Naive B cell (primary cell): ENCODE measurements at regions not wholly inside any gene's neighbourhood (a gene's known extent, or its start where the extent isn't known, plus 50 kb on each side); places are given as distances from the start of the nearest gene placed in this dataset.
"Not testable (repeated sequence)": the region's sequence is repeated elsewhere in the genome, so short reads cannot be mapped to it uniquely, and the experiment has no call there.

Experiments
- ATAC-seq, 2 donors: fragments of 150-1000 bp; cut with Tn5 transposase; 2 replicates each; pipeline ENCODE4 v1.10.0; 2021; ENCODE audit warnings: low read depth in 2 of 2, mild to moderate bottlenecking in 2 of 2, moderate library complexity in 2 of 2
- DNase-seq: peaks from one replicate; pipeline ENCODE4 v3.0.0; 2022
- H3K27ac Mint-ChIP-seq, 6 donors: one replicate each; pipeline ENCODE4 v1.8.0; 2020 to 2022; ENCODE audit warnings: mild to moderate bottlenecking in 6 of 6, mixed read lengths in 6 of 6, moderate library complexity in 5 of 6, inconsistent platforms in 2 of 6
- H3K27me3 Mint-ChIP-seq, 3 donors: one replicate each; pipeline ENCODE4 v1.8.0; 2021 to 2022; ENCODE audit warnings: mixed read lengths in 3 of 3, mild to moderate bottlenecking in 1 of 3
- H3K36me3 Mint-ChIP-seq, 2 donors: one replicate each; pipeline ENCODE4 v1.8.0; 2020 to 2022; ENCODE audit warnings: mixed read lengths in 2 of 2, inconsistent platforms in 1 of 2, mild to moderate bottlenecking in 1 of 2
- H3K4me1 Mint-ChIP-seq, 3 donors: one replicate each; pipeline ENCODE4 v1.8.0; 2020 to 2022; ENCODE audit warnings: mixed read lengths in 3 of 3, inconsistent platforms in 1 of 3, mild to moderate bottlenecking in 1 of 3, moderate library complexity in 1 of 3
- H3K4me3 Mint-ChIP-seq, 8 donors: one replicate each; pipeline ENCODE4 v1.8.0; 2020 to 2022; ENCODE audit warnings: mild to moderate bottlenecking in 8 of 8, mixed read lengths in 8 of 8, moderate library complexity in 8 of 8, inconsistent platforms in 2 of 8
- H3K9me3 Mint-ChIP-seq, 7 donors: one replicate each; pipeline ENCODE4 v1.8.0; 2020 to 2022; ENCODE audit warnings: mixed read lengths in 7 of 7, mild to moderate bottlenecking in 5 of 7, inconsistent platforms in 2 of 7, moderate library complexity in 1 of 7

DNA sequence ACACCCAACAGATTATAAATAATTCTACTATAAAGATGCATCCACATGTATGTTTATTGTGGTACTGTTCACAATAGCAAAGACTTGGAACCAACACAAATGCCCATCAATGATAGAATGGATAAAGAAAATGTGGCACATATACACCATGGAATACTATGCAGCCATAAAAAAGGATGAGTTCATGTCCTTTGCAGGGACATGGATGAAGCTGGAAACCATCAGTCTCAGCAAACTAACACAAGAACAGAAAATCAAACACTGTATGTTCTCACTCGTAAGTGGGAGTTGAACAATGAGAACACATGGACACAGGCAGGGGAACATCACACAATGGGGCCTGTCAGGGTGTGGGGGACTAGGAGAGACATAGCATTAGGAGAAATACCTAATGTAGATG is 146.8 kb upstream of the APC start:
- H3K27ac Mint-ChIP-seq, H3K36me3 Mint-ChIP-seq, DNase-seq, H3K4me3 Mint-ChIP-seq, H3K9me3 Mint-ChIP-seq, ATAC-seq: not testable (repeated sequence)
- Mint-ChIP-seq H3K4me1 (peaks cover 20 to 53% (median 27%) of the 10 kb centered on the region in 3 donors), H3K27me3 (peaks cover 0 to 24% (median 0%) of the 10 kb centered on the region in 3 donors)

DNA sequence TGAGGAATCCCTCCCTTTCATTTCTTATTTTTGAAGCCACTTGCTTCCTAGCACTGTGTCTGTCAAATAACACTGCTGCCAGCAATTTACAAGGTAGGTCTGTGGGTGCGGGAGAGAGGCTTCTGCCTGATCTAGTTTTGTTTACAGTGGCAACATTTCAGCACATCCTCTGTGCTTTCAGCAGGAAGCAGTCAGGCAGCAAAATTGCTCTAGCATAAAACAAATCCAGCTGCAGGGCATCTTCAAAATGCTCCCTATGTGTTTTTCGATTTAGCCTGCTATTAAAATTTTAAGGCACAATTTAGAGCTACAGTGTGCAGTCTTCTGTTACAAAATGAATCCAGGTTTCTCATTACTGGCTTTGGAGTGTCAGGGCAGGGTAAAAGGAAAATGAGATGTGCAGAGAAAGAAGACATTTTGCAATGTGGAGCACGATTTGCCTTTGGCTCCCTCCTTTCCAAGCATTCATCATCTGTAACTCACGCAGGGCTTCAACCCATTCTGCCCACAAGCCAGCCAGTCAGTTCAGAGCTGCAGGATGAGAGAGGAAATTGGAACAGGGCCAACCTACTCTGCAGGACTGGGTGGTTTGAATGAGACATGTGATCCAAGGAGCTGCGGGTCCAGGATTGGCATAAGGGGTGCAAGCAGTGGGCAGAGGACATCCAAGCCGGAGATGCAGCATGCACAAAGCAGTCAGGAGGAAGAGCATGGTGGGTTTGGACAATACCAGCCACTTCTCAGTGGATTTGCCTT is 143.4 kb upstream of the APC start:
- no peaks in the 10 kb centered on the region for H3K9me3 Mint-ChIP-seq
- no peaks in the 10 kb centered on the region for H3K36me3 Mint-ChIP-seq
- DNase-seq, result no peak
- H3K27me3 Mint-ChIP-seq, result peaks cover 5 to 18% (median 15%) of the 10 kb centered on the region in 3 donors
- H3K4me1 Mint-ChIP-seq, result peaks cover 11 to 31% (median 19%) of the 10 kb centered on the region in 3 donors
- no peak for ATAC-seq
- H3K27ac Mint-ChIP-seq, result peak overlapping the region in 2 of 6 donors; percentile 28 to 52
- H3K4me3 Mint-ChIP-seq, result peak overlapping the region in 1 of 8 donors; percentile 20

DNA sequence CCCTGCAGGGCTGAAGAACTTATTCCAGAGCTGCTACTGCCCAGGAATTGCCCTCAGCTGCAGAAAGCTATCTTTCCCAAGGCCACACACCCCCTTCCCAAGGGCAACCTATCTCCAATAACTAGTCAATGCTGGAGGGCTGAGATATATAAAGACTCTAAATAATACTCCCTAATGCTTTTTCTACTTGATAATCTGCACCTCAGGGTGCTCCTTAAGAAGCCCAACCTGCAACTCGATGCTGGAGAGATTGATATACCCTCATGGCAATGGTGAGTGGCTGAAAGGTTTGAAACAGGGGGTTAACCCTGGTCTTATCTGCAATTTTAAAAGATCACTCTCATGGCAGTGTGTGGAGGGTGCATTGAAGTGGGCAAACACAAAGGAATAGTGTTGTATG is 142.7 kb upstream of the APC start:
- H3K27ac Mint-ChIP-seq, result peak overlapping the region in 1 of 6 donors; percentile 16
- no peaks in the 10 kb centered on the region for H3K36me3 Mint-ChIP-seq
- H3K9me3 Mint-ChIP-seq, result no peaks in the 10 kb centered on the region
- no peak for ATAC-seq
- H3K4me1 Mint-ChIP-seq, result peaks cover 7 to 24% (median 15%) of the 10 kb centered on the region in 3 donors
- no peak for DNase-seq
- peaks cover 5 to 18% (median 17%) of the 10 kb centered on the region in 3 donors for H3K27me3 Mint-ChIP-seq
- H3K4me3 Mint-ChIP-seq, result no peak overlapping the region

DNA sequence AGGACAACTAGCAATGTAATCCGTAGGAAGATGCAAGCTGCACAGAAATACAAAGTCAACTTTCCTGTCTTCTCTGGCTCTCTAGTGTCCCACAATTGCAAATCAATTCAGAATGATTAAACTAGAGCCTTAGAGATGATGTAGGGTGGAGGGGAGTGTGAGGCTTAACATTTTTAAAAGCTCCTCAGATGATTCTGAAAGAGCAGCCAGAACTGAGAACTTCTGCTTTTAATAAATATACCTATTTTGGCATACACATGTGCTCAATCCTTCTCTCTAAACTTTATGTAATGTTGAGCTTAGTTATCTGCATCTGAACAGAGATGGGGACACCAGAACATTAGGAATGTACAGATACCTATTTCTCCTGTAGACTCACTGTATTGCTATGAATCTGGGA is 139.9 kb upstream of the APC start:
- no peak for DNase-seq
- Mint-ChIP-seq H3K36me3 (no peaks in the 10 kb centered on the region), H3K9me3 (no peaks in the 10 kb centered on the region), H3K4me3 (no peak overlapping the region), H3K4me1 (peaks cover 0 to 16% (median 9%) of the 10 kb centered on the region in 3 donors), H3K27me3 (peaks cover 8 to 24% (median 18%) of the 10 kb centered on the region in 3 donors), H3K27ac (no peak overlapping the region)
- ATAC-seq, result no peak

DNA sequence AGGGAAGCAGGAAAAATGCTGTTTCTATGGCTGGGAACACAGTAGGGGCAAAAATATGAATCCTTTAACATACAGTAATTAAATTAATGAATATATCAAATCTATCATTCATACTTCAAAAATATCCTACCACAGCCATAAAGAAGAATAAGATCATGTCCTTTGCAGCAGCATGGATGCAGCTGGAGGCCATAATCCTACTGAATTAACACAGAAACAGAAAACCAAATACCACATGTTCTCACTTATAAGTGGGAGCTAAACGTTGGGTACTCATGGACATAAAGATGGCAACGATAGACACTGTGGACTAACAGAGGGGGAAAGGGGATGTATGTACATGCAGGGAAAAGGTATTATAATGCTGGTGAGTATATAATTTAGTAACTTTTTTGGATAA is 137.2 kb upstream of the APC start:
- H3K27me3 Mint-ChIP-seq, result peaks cover 8 to 24% (median 14%) of the 10 kb centered on the region in 3 donors
- not testable (repeated sequence) for H3K27ac Mint-ChIP-seq, H3K36me3 Mint-ChIP-seq, DNase-seq, H3K9me3 Mint-ChIP-seq, H3K4me3 Mint-ChIP-seq, ATAC-seq
- peaks cover 7 to 12% (median 9%) of the 10 kb centered on the region in 3 donors for H3K4me1 Mint-ChIP-seq

DNA sequence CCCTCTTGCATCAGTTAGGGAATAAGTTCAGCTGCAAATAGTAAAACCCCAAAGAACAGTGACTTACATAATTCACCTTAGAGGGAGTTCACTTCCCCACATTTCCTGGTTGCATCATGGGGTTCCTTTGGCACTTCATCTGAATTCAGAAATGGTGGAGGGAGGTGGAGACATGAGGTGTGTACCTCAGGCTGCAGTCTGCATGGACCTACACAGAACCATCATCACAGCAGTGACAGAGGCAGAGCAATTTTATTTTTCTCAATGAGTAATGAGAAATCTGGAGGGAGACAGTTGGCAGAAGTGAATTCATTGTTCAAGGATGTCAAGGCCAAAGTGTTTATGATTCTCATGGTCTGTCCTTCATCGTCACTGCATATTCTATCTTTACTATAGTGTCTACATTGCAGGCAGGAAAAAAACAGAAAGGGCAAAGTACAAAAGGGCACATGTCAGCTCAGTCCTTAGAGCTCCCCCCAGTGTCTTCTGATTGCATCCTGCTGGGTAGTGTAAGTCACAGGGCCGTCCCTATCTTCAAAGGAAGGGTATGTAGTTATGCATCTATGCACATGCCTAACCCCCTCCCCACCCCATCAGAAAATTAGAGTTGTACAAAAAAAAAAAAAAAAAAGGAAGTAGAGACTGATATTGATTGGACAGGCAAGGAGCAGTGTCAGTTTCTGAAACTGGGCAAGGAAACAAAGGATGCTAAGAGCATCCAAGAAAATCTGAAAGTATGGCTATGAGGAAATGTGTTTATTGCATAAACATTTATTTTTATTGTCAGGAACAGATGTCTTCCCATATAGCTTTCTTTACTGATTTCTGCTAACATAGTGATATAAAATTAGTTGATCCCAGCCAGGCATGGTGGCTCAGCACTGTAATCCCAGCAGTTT is 132.7 kb upstream of the APC start:
- H3K4me1 Mint-ChIP-seq, result peaks cover 7 to 13% (median 9%) of the 10 kb centered on the region in 3 donors
- H3K36me3 Mint-ChIP-seq, result no peaks in the 10 kb centered on the region
- ATAC-seq (peak; percentile 87 to 98), DNase-seq (peak; percentile 42)
- H3K27me3 Mint-ChIP-seq, result peaks cover 7 to 16% (median 14%) of the 10 kb centered on the region in 3 donors
- peak overlapping the region in 2 of 6 donors; percentile 55 to 88 for H3K27ac Mint-ChIP-seq
- H3K4me3 Mint-ChIP-seq, result peak overlapping the region in 1 of 8 donors; percentile 79
- H3K9me3 Mint-ChIP-seq, result no peaks in the 10 kb centered on the region

DNA sequence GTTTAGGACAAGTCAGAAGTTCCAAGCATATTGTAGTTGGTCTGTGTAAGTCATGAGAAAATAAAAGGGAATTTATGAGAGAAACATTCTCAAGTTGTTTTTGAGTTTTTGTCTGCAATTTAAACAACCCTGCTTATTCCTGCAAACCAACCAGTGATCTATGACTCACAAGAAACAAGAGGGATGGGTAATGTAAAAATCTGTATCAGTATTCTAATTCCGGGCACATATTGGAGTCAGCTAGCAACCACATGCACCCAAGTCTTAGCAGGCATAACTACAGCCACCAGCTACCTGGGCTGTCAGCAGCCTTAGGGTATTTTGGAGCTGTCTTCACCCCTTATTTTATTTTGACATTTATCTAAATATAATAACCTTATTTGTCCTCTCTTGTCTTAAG is 128.7 kb upstream of the APC start:
- ATAC-seq, result no peak
- Mint-ChIP-seq H3K9me3 (no peaks in the 10 kb centered on the region), H3K36me3 (no peaks in the 10 kb centered on the region), H3K4me3 (no peak overlapping the region), H3K27me3 (peaks cover 6 to 13% (median 13%) of the 10 kb centered on the region in 3 donors), H3K27ac (no peak overlapping the region), H3K4me1 (peaks cover 7 to 13% (median 9%) of the 10 kb centered on the region in 3 donors)
- DNase-seq, result no peak

DNA sequence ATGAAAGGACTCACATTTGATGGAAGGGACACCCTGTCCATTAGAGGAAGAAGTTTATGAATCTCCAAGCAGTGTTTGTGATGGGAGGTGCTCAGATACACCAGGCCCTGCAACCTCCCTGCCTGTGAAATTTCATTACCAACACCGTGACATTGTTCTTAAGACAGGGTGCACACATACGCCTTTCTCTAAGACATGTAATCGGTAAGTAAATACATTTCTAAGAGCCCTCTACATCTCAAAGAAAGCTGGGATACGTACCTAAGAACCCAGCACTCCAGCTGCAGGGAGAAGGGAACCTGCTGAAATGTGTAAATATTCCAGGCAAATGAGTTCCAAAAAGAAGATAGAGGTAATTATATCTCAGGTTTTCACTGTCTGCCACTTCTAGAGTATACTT is 125.0 kb upstream of the APC start:
- Mint-ChIP-seq H3K4me3 (no peak overlapping the region), H3K27ac (no peak overlapping the region), H3K36me3 (no peaks in the 10 kb centered on the region), H3K4me1 (no peaks in the 10 kb centered on the region), H3K9me3 (no peaks in the 10 kb centered on the region), H3K27me3 (peaks cover 6 to 26% (median 19%) of the 10 kb centered on the region in 3 donors)
- ATAC-seq (no peak), DNase-seq (no peak)

DNA sequence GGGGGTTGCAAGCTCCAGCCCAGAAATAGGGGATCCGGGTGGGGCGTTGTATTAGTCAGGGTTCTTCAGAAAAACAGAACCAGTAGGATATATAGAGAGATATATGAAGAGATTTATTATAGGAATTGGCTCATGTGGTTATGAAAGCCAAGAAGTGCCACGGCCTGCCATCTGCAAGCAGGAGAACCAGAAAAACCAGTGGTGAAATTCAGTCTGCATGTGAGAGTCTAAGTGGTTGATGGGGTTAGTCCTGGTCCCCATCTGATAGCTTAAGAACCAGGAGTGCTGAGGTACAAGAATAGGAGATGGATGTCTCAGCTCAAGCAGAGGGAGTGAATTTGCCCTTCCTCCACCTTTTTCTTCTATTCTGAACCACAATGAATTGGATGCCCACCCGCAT is 123.4 kb upstream of the APC start:
- peaks cover 0 to 20% (median 16%) of the 10 kb centered on the region in 3 donors for H3K27me3 Mint-ChIP-seq
- DNase-seq, result no peak
- H3K4me3 Mint-ChIP-seq, result no peak overlapping the region
- H3K27ac Mint-ChIP-seq, result no peak overlapping the region
- ATAC-seq, result no peak
- H3K36me3 Mint-ChIP-seq, result no peaks in the 10 kb centered on the region
- no peaks in the 10 kb centered on the region for H3K9me3 Mint-ChIP-seq
- H3K4me1 Mint-ChIP-seq, result no peaks in the 10 kb centered on the region

DNA sequence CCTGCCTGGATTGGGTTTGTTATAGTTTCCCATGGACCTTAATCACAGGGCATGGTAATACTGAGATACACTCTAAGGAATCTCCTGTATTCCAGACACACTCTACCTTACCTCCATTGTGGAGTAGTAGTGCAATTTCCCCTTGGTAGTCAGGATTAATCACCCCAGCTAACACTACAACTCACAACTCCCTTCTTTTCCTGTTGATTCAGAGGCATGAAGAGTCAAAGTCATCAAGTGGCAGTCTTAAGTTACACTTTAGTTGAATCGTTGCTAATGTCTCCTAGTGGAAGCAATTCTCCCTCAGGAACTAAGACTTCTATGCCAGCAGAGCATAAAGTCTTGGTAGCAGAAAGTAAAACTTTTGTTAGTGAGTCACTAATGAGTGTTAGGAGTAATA is 122.7 kb upstream of the APC start:
- no peak for DNase-seq
- Mint-ChIP-seq H3K27ac (no peak overlapping the region), H3K4me3 (no peak overlapping the region), H3K9me3 (no peaks in the 10 kb centered on the region), H3K27me3 (peaks cover 0 to 20% (median 11%) of the 10 kb centered on the region in 3 donors), H3K4me1 (no peaks in the 10 kb centered on the region), H3K36me3 (no peaks in the 10 kb centered on the region)
- ATAC-seq, result no peak

DNA sequence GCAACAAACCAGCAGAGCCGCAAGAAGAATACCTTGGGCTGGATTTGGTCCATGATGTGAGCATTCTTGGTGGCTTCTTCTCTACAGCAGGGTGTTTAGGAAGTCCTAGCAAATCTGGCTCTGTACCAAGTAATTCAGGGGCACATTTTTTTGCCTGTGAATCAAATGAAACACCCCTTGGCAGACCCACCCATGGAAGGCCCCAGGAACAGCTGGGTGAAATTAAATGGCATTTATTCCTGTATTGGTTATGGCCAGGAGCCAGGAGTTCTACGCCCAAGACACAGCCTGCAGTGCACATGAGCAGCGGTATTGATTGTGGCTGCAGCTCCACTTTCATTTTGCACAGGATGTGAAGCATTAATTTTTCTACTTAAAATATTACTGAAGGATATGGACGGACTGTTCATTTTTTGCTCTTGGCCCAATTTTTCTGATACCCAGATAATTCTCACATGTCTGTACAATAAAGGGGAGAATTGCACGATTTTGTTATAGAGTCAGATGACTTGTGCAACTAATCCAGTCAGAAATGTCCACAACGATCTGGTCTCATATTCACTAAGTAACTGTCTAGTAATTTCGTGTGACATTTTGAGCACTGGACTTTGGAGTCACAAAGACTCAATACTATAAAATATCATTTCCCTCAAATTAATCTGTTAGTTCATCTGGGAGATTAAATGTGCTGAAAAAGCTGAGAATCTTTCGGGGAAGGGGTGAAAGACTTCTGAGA is 120.7 kb upstream of the APC start:
- DNase-seq, result no peak
- Mint-ChIP-seq H3K27ac (no peak overlapping the region), H3K36me3 (no peaks in the 10 kb centered on the region), H3K27me3 (peaks cover 0 to 24% (median 23%) of the 10 kb centered on the region in 3 donors), H3K9me3 (no peaks in the 10 kb centered on the region), H3K4me3 (no peak overlapping the region), H3K4me1 (no peaks in the 10 kb centered on the region)
- no peak for ATAC-seq

DNA sequence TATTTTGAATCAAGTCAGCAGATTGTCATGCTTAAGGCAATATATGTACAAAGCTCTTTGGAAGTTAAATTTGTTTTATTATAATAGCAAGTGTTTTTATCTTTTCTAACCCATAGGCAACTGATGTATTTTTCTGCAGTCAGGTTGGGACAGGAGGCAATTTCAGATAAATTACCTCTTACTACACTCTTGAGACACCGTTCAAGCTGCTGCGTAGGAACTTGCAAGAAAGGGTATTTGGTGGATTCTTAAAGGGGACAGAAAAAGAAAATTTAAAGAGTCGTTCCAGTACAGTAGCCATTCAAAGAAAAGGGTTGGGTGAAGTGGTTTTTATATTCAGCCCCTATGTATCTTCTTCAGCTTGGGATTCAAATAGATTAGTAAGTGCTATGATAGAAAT is 112.4 kb upstream of the APC start:
- H3K27ac Mint-ChIP-seq, result no peak overlapping the region
- H3K4me1 Mint-ChIP-seq, result peaks cover 0 to 2% (median 0%) of the 10 kb centered on the region in 3 donors
- H3K27me3 Mint-ChIP-seq, result peaks cover 41 to 57% (median 47%) of the 10 kb centered on the region in 3 donors
- DNase-seq (no peak), ATAC-seq (no peak)
- no peaks in the 10 kb centered on the region for H3K36me3 Mint-ChIP-seq
- no peak overlapping the region for H3K4me3 Mint-ChIP-seq
- no peaks in the 10 kb centered on the region for H3K9me3 Mint-ChIP-seq
